NCI-H2081 (cell line): ENCODE measurements at regions not wholly inside any gene's neighbourhood (a gene's known extent, or its start where the extent isn't known, plus 50 kb on each side); places are given as distances from the start of the nearest gene placed in this dataset.

ENCODE experiments used
- DNase-seq, 2 experiments: peaks; one replicate each; lab custom pipeline; 2025; lab: John Stamatoyannopoulos, UW

- no peak for DNase-seq
These were observed 370.7 kb downstream of the SLC4A3 start for GRCh38 chr2:219998107-219998506.

- DNase-seq = no peak
These were observed 371.3 kb downstream of the SLC4A3 start for GRCh38 chr2:219998714-219999227.

GRCh38 chr2:220000080-220000479 lies 372.6 kb downstream of the SLC4A3 start:
- no peak for DNase-seq

- no peak for DNase-seq
These were observed 373.2 kb downstream of the SLC4A3 start for GRCh38 chr2:220000586-220000985.

- no peak for DNase-seq
These were observed 374.3 kb downstream of the SLC4A3 start for GRCh38 chr2:220001751-220002150.

GRCh38 chr2:220002251-220002650 lies 374.8 kb downstream of the SLC4A3 start:
- no peak for DNase-seq

- no peak for DNase-seq
These were observed 375.3 kb downstream of the SLC4A3 start for GRCh38 chr2:220002699-220003098.

GRCh38 chr2:220005362-220005761 lies 377.9 kb downstream of the SLC4A3 start:
- no peak for DNase-seq

GRCh38 chr2:220006152-220006621 lies 378.8 kb downstream of the SLC4A3 start:
- no peak for DNase-seq

- DNase-seq = no peak
These were observed 384.4 kb downstream of the SLC4A3 start for GRCh38 chr2:220011859-220012258.

- DNase-seq = no peak
These were observed 387.5 kb downstream of the SLC4A3 start for GRCh38 chr2:220014961-220015360.

GRCh38 chr2:220015576-220015975 lies 388.1 kb downstream of the SLC4A3 start:
- no peak for DNase-seq

GRCh38 chr2:220025207-220025606 lies 397.8 kb downstream of the SLC4A3 start:
- no peak for DNase-seq

GRCh38 chr2:220029013-220029412 lies 401.6 kb downstream of the SLC4A3 start:
- DNase-seq = no peak

- DNase-seq = no peak
These were observed 406.1 kb downstream of the SLC4A3 start for GRCh38 chr2:220033546-220033945.

- DNase-seq = no peak
These were observed 407.1 kb downstream of the SLC4A3 start for GRCh38 chr2:220034426-220035130.

GRCh38 chr2:220036431-220036830 lies 409.0 kb downstream of the SLC4A3 start:
- DNase-seq = no peak

GRCh38 chr2:220040346-220040745 lies 412.9 kb downstream of the SLC4A3 start:
- no peak for DNase-seq

- no peak for DNase-seq
These were observed 414.0 kb downstream of the SLC4A3 start for GRCh38 chr2:220041447-220041846.

GRCh38 chr2:220043155-220043989 lies 415.9 kb downstream of the SLC4A3 start:
- no peak for DNase-seq

GRCh38 chr2:220043990-220044335 lies 416.5 kb downstream of the SLC4A3 start:
- DNase-seq = no peak

GRCh38 chr2:220044383-220044782 lies 417.0 kb downstream of the SLC4A3 start:
- no peak for DNase-seq

- no peak for DNase-seq
These were observed 419.1 kb downstream of the SLC4A3 start for GRCh38 chr2:220046507-220046906.
